Peyer's patch (tissue), 4 donors: ENCODE measurements at regions not wholly inside any gene's neighbourhood (a gene's known extent, or its start where the extent isn't known, plus 50 kb on each side); places are given as distances from the start of the nearest gene placed in this dataset.

Experiments used
- DNase-seq, 3 donors: peaks; one replicate each; pipeline ENCODE4 v3.0.0-alpha.2; 2017 to 2019
- H3K27ac ChIP-seq, 4 donors: fragments of 200-600 bp; sonication (generic); one replicate each; pipeline ENCODE4 v1.5.1; 2016 to 2019
- H3K27me3 ChIP-seq, 2 donors: fragments of 200-600 bp; sonication (generic); one replicate each; pipeline ENCODE4 v1.5.1; 2019
- H3K36me3 ChIP-seq, 3 donors: fragments of 200-600 bp; sonication (generic); one replicate each; pipeline ENCODE4 v1.5.1; 2016 to 2019
- H3K4me1 ChIP-seq, 4 donors: fragments of 200-600 bp; sonication (generic); one replicate each; pipeline ENCODE4 v1.5.1; 2016 to 2019
- H3K4me3 ChIP-seq, 4 donors: fragments of 200-600 bp; sonication (generic); 1 replicate in 3 of 4; 2 replicates in 1 of 4; pipeline ENCODE4 v1.5.1; 2016 to 2019; ENCODE audit warnings: mild to moderate bottlenecking in 1 of 4
- H3K9me3 ChIP-seq, 4 donors: fragments of 200-600 bp; sonication (generic); one replicate each; pipeline ENCODE4 v1.5.1; 2016 to 2019; ENCODE audit warnings: mild to moderate bottlenecking in 1 of 4
- POLR2A ChIP-seq, 2 donors: fragments of 450-650 bp; IDR thresholded peaks; one replicate each; pipeline ENCODE4 v1.5.1; 2017; ENCODE audit warnings: antibody characterized with exemption in 2 of 2, mild to moderate bottlenecking in 2 of 2, moderate library complexity in 2 of 2
- TF ChIP-seq, protein P1 (sequence below), 6 experiments: fragments of 450-650 bp in 4 of 6; fragments of 200-600 bp in 2 of 6; sonication (generic) in 1 of 6; IDR thresholded peaks; one replicate each; pipeline ENCODE4 v1.5.1; 2017 to 2019; ENCODE audit warnings: antibody characterized with exemption in 6 of 6, mild to moderate bottlenecking in 3 of 6, moderate library complexity in 1 of 6

DNA sequence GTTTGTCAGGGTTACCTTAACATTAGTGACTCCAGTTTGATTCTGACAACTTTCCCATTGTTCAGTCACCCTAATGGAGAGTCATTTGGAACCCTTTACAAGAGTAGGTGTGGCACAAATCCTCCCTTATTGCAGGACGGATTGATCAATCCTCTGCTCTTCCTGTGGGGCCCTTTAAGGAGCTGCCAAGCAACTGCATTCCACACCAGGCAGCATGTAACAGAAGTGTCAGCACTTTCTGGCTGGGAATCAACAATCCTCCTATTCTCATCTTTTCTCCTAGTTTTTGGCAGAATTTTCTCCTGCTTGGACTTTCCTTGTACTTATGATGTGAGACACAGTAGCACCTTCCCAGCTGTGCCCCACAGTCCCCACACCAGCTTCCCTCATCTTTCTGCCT lies 177.8 kb downstream of the ST6GAL2 start:
- H3K4me1 ChIP-seq = peaks cover 0 to 3% (median 0%) of the 10 kb centered on the region in 4 donors
- H3K27ac ChIP-seq = no peak overlapping the region
- no peak for DNase-seq
- H3K4me3 ChIP-seq = no peak overlapping the region
- no peaks in the 10 kb centered on the region for H3K27me3 ChIP-seq
- no peak for TF ChIP-seq POLR2A (IDR thresholded peaks at IDR 0.05)
- TF ChIP-seq, protein P1, sequence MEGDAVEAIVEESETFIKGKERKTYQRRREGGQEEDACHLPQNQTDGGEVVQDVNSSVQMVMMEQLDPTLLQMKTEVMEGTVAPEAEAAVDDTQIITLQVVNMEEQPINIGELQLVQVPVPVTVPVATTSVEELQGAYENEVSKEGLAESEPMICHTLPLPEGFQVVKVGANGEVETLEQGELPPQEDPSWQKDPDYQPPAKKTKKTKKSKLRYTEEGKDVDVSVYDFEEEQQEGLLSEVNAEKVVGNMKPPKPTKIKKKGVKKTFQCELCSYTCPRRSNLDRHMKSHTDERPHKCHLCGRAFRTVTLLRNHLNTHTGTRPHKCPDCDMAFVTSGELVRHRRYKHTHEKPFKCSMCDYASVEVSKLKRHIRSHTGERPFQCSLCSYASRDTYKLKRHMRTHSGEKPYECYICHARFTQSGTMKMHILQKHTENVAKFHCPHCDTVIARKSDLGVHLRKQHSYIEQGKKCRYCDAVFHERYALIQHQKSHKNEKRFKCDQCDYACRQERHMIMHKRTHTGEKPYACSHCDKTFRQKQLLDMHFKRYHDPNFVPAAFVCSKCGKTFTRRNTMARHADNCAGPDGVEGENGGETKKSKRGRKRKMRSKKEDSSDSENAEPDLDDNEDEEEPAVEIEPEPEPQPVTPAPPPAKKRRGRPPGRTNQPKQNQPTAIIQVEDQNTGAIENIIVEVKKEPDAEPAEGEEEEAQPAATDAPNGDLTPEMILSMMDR (IDR thresholded peaks at IDR 0.05) = no peak
- H3K9me3 ChIP-seq = no peaks in the 10 kb centered on the region
- no peaks in the 10 kb centered on the region for H3K36me3 ChIP-seq

DNA sequence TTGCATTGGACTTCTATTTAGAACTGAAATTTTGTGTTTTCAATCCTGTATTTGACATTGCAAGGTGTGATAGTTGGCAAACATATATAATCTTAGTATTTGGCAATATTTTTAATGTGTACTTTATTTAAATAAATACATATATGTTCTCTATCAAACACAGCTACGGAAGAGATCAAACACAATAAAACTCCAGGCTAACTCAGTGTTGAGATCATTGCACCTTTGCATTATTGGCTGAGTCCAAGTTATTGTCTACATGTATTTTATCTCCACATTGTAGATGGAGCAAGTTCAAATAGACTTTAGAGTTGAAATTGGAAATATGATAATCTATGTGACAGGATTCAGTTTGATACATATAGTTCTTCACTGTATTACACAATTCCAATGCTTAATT lies 176.7 kb downstream of the ST6GAL2 start:
- Histone ChIP-seq H3K27ac (no peak overlapping the region), H3K36me3 (no peaks in the 10 kb centered on the region), H3K9me3 (no peaks in the 10 kb centered on the region), H3K4me1 (no peaks in the 10 kb centered on the region), H3K4me3 (no peak overlapping the region), H3K27me3 (no peaks in the 10 kb centered on the region)
- no peak for TF ChIP-seq POLR2A (IDR thresholded peaks at IDR 0.05)
- TF ChIP-seq, protein P1 (IDR thresholded peaks at IDR 0.05) = no peak
- DNase-seq = no peak

DNA sequence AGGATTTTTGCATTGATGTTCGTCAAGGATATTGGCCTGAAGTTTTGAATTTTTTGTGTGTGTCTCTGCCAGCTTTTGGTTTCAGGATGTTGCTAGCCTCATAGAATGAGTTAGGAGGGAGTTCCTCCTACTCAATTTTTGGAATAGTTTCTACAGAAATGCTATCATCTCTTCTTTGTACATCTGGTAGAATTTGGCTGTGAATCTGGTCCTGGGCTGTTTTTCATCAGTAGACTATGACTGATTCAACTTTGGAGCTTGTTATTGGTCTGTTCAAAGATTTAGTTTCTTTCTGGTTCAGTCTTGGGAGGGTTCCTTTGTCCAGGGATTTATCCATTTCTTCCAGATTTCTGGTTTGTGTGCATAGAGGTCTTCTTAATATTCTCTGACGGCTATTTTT lies 166.7 kb downstream of the ST6GAL2 start:
- no peaks in the 10 kb centered on the region for H3K36me3 ChIP-seq
- no peak for DNase-seq
- H3K4me1 ChIP-seq = no peaks in the 10 kb centered on the region
- no peak for TF ChIP-seq POLR2A (IDR thresholded peaks at IDR 0.05)
- TF ChIP-seq, protein P1 (IDR thresholded peaks at IDR 0.05) = no peak
- H3K27me3 ChIP-seq = no peaks in the 10 kb centered on the region
- H3K4me3 ChIP-seq = no peak overlapping the region
- H3K9me3 ChIP-seq = peaks cover 0 to 10% (median 0%) of the 10 kb centered on the region in 4 donors
- H3K27ac ChIP-seq = no peak overlapping the region

GRCh38 chr2:106720026-106720425 lies 165.9 kb downstream of the ST6GAL2 start:
- H3K4me1 ChIP-seq = no peaks in the 10 kb centered on the region
- H3K27ac ChIP-seq = no peak overlapping the region
- H3K36me3 ChIP-seq = no peaks in the 10 kb centered on the region
- no peak overlapping the region for H3K4me3 ChIP-seq
- peaks cover 0 to 10% (median 0%) of the 10 kb centered on the region in 4 donors for H3K9me3 ChIP-seq
- no peaks in the 10 kb centered on the region for H3K27me3 ChIP-seq
- no peak for DNase-seq
- no peak for TF ChIP-seq POLR2A (IDR thresholded peaks at IDR 0.05)
- TF ChIP-seq, protein P1 (IDR thresholded peaks at IDR 0.05) = no peak

DNA sequence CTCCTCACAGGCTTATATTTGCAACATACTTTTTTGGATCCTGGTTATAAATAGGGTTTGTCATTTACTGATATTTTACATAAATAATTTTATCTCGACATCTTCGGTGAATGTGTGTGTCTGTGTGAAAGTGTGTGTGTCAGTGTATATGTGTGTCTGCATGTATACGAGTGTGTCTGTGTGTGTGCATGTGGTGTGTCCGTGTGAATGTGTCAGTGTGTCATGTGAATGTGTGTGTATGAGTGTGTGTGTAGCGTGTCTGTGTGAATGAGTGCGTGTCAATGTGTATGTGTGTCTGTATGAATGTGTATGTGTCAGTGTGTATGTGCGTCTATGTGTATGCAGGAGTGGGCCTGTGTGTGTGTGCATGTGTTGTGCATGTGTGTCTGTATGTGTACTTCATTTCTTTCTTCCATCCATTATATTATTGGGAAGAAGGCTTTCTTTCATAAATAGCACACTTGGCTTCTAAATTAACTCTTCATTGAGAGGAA lies 161.6 kb downstream of the ST6GAL2 start:
- Histone ChIP-seq H3K9me3 (no peaks in the 10 kb centered on the region), H3K4me1 (no peaks in the 10 kb centered on the region), H3K36me3 (no peaks in the 10 kb centered on the region), H3K27ac (no peak overlapping the region), H3K4me3 (no peak overlapping the region), H3K27me3 (no peaks in the 10 kb centered on the region)
- no peak for DNase-seq
- TF ChIP-seq POLR2A (IDR thresholded peaks at IDR 0.05) = no peak
- TF ChIP-seq, protein P1 (IDR thresholded peaks at IDR 0.05) = no peak

- Histone ChIP-seq H3K4me3 (no peak overlapping the region), H3K27me3 (no peaks in the 10 kb centered on the region), H3K9me3 (no peaks in the 10 kb centered on the region), H3K27ac (no peak overlapping the region), H3K4me1 (no peaks in the 10 kb centered on the region), H3K36me3 (no peaks in the 10 kb centered on the region)
- DNase-seq = no peak
- no peak for TF ChIP-seq POLR2A (IDR thresholded peaks at IDR 0.05)
- TF ChIP-seq, protein P1 (IDR thresholded peaks at IDR 0.05) = no peak
Measured at GRCh38 chr2:106734165-106734564, 151.8 kb downstream of the ST6GAL2 start.
